ENCODE measurements at regions not wholly inside any gene's neighbourhood (a gene's known extent, or its start where the extent isn't known, plus 50 kb on each side); places are given as distances from the start of the nearest gene placed in this dataset.

GRCh38 chr11:26782220-26782965 is 60.5 kb upstream of the SLC5A12 start:
- H3K36me3 ChIP-seq, result no peaks in the 10 kb centered on the region
- no peak for DNase-seq
- intact Hi-C loops (cut with DNase I), result no loop called here

GRCh38 chr11:26783997-26784396 is 62.1 kb upstream of the SLC5A12 start:
- no peaks in the 10 kb centered on the region for H3K27me3 ChIP-seq
- intact Hi-C loops (cut with DNase I), result no loop called here
- peaks cover 0 to 8% (median 2%) of the 10 kb centered on the region in 4 donors for H3K9me3 ChIP-seq
- H3K4me1 ChIP-seq, result no peaks in the 10 kb centered on the region
- H3K4me3 ChIP-seq, result no peak overlapping the region
- no peak for DNase-seq
- TF ChIP-seq CTCF (IDR thresholded peaks at IDR 0.05), result no peak
- no peak for TF ChIP-seq EP300 (IDR thresholded peaks at IDR 0.05)
- TF ChIP-seq POLR2A (IDR thresholded peaks at IDR 0.05), result no peak
- no peak for TF ChIP-seq POLR2AphosphoS5 (IDR thresholded peaks at IDR 0.05)
- H3K27ac ChIP-seq, result no peak overlapping the region
- no peaks in the 10 kb centered on the region for H3K36me3 ChIP-seq
- WGBS, 2 donors, result 87 to 88% methylated on average over 3 of the region's 3 CpGs

More at GRCh38 chr11:26782220-26782965, 60.5 kb upstream of the SLC5A12 start:
- H3K27ac ChIP-seq, result no peak overlapping the region
- WGBS, 2 donors, result 67 to 84% methylated on average over 4 of the region's 4 CpGs
- peaks cover 0 to 8% (median 2%) of the 10 kb centered on the region in 4 donors for H3K9me3 ChIP-seq
- TF ChIP-seq POLR2A (IDR thresholded peaks at IDR 0.05), result no peak
- no peak for TF ChIP-seq EP300 (IDR thresholded peaks at IDR 0.05)
- no peak for TF ChIP-seq CTCF (IDR thresholded peaks at IDR 0.05)
- TF ChIP-seq POLR2AphosphoS5 (IDR thresholded peaks at IDR 0.05), result no peak
- no peaks in the 10 kb centered on the region for H3K27me3 ChIP-seq
- no peak overlapping the region for H3K4me3 ChIP-seq
- H3K4me1 ChIP-seq, result peaks cover 0 to 12% (median 12%) of the 10 kb centered on the region in 4 donors

GRCh38 chr11:26790738-26791137 is 68.9 kb upstream of the SLC5A12 start:
- DNase-seq, result no peak
- H3K4me1 ChIP-seq, result no peaks in the 10 kb centered on the region
- WGBS, 2 donors, result 74 to 88% methylated on average over 3 of the region's 3 CpGs
- no peaks in the 10 kb centered on the region for H3K27me3 ChIP-seq
- H3K9me3 ChIP-seq, result no peaks in the 10 kb centered on the region
- TF ChIP-seq EP300 (IDR thresholded peaks at IDR 0.05), result no peak
- TF ChIP-seq POLR2AphosphoS5 (IDR thresholded peaks at IDR 0.05), result no peak
- no peak for TF ChIP-seq POLR2A (IDR thresholded peaks at IDR 0.05)
- H3K4me3 ChIP-seq, result no peak overlapping the region
- H3K27ac ChIP-seq, result no peak overlapping the region
- intact Hi-C loops (cut with DNase I), result no loop called here
- H3K36me3 ChIP-seq, result no peaks in the 10 kb centered on the region

- H3K4me1 ChIP-seq, result no peaks in the 10 kb centered on the region
These were observed 71.1 kb upstream of the SLC5A12 start for GRCh38 chr11:26792941-26793340.

GRCh38 chr11:26793487-26793886 is 71.6 kb upstream of the SLC5A12 start:
- TF ChIP-seq CTCF (IDR thresholded peaks at IDR 0.05), result no peak
- TF ChIP-seq POLR2A (IDR thresholded peaks at IDR 0.05), result no peak
- no peak for TF ChIP-seq POLR2AphosphoS5 (IDR thresholded peaks at IDR 0.05)
- no peak for TF ChIP-seq EP300 (IDR thresholded peaks at IDR 0.05)
- no peaks in the 10 kb centered on the region for H3K9me3 ChIP-seq
- no peak for DNase-seq
- H3K27me3 ChIP-seq, result no peaks in the 10 kb centered on the region
- no peaks in the 10 kb centered on the region for H3K4me1 ChIP-seq
- no peak overlapping the region for H3K4me3 ChIP-seq
- intact Hi-C loops (cut with DNase I), result no loop called here
- H3K27ac ChIP-seq, result no peak overlapping the region
- WGBS, 2 donors, result 24 to 72% methylated on average over 3 of the region's 3 CpGs
- H3K36me3 ChIP-seq, result no peaks in the 10 kb centered on the region

More at GRCh38 chr11:26792941-26793340, 71.1 kb upstream of the SLC5A12 start:
- H3K36me3 ChIP-seq, result no peaks in the 10 kb centered on the region
- TF ChIP-seq POLR2A (IDR thresholded peaks at IDR 0.05) (no peak), EP300 (IDR thresholded peaks at IDR 0.05) (no peak), CTCF (IDR thresholded peaks at IDR 0.05) (no peak), POLR2AphosphoS5 (IDR thresholded peaks at IDR 0.05) (no peak)
- DNase-seq, result no peak
- no peaks in the 10 kb centered on the region for H3K9me3 ChIP-seq
- no peaks in the 10 kb centered on the region for H3K27me3 ChIP-seq
- H3K4me3 ChIP-seq, result no peak overlapping the region
- no peak overlapping the region for H3K27ac ChIP-seq
- intact Hi-C loops (cut with DNase I), result no loop called here
